SK-N-SH (cell line): ENCODE measurements at regions not wholly inside any gene's neighbourhood (a gene's known extent, or its start where the extent isn't known, plus 50 kb on each side); places are given as distances from the start of the nearest gene placed in this dataset.

Experiments used
- CHD2 ChIP-seq: fragments of 150-350 bp; IDR thresholded peaks from 2 replicates; pipeline ENCODE4 v1.6.1; 2018; ENCODE audit warnings: low read length; ENCODE audit not compliant: partially characterized antibody
- CTCF ChIP-seq: fragments of 200-600 bp; sonication (generic); IDR thresholded peaks from 2 replicates; pipeline ENCODE4 v1.6.1; 2017; ENCODE audit warnings: antibody characterized with exemption, mild to moderate bottlenecking, moderate library complexity
- EP300 ChIP-seq, 2 experiments: IDR thresholded peaks; 2 replicates each; pipeline versions ENCODE4 v1.4.0 to v1.6.1; 2012; ENCODE audit warnings: borderline replicate concordance in 1 of 2, low read depth in 1 of 2, low read length in 1 of 2
- JUND ChIP-seq: IDR thresholded peaks from 2 replicates; pipeline ENCODE4 v1.4.0; 2012
- MAX ChIP-seq: IDR thresholded peaks from 2 replicates; pipeline ENCODE4 v1.4.0; 2012; ENCODE audit warnings: low read depth
- POLR2AphosphoS5 ChIP-seq: IDR thresholded peaks from 2 replicates; pipeline ENCODE4 v1.6.1; 2012; ENCODE audit warnings: low read depth, low read length
- RAD21 ChIP-seq: IDR thresholded peaks from 2 replicates; pipeline ENCODE4 v1.6.1; 2012; ENCODE audit warnings: mild to moderate bottlenecking, low read length
- RCOR1 ChIP-seq: fragments of 150-350 bp; IDR thresholded peaks from 2 replicates; pipeline ENCODE4 v1.6.1; 2017; ENCODE audit warnings: antibody characterized with exemption, low read length
- RFX5 ChIP-seq: IDR thresholded peaks from 2 replicates; pipeline ENCODE4 v1.6.1; 2012; ENCODE audit warnings: mild to moderate bottlenecking, improper control_type of control experiment, low read length
- SIN3A ChIP-seq: IDR thresholded peaks from 2 replicates; pipeline ENCODE4 v1.6.1; 2012; ENCODE audit warnings: low read depth, mild to moderate bottlenecking, low read length, moderate library complexity, borderline replicate concordance
- SMC3 ChIP-seq: IDR thresholded peaks from 2 replicates; pipeline ENCODE4 v1.6.1; 2012; ENCODE audit warnings: low read depth, low read length, improper control_type of control experiment
- TF ChIP-seq, protein P1 (sequence below): IDR thresholded peaks from 2 replicates; pipeline ENCODE4 v1.4.0; 2012; ENCODE audit warnings: low read depth, borderline replicate concordance

DNA sequence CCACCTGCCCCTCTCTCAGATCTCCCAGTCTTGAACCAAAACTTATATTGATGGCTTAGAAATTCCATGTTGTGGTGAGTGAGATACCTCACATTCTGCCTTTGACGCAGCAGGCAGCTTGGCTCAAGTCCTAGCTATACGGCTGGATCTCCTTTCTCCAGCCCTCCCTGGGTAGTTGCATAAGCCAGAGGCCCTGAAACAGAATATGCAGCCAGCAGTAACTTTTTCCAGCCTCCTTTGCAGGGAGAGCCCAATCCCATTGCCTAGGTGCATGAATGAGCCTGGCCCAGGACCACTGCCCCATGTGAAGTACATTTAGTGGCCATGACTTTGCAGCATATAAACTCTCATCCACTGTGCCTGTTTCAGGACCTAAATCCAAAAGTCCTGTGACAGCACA is 202.2 kb upstream of the CDYL start:
- TF ChIP-seq CTCF (no peak), RCOR1 (no peak), EP300 (IDR thresholded peaks at IDR 0.05; ENCODE audit: borderline replicate concordance in 1 of 2, low read depth in 1 of 2, low read length in 1 of 2) (no peak), JUND (no peak), RAD21 (no peak), CHD2 (no peak), SIN3A (no peak), SMC3 (no peak), MAX (no peak), POLR2AphosphoS5 (no peak), RFX5 (no peak)
- TF ChIP-seq, protein P1, sequence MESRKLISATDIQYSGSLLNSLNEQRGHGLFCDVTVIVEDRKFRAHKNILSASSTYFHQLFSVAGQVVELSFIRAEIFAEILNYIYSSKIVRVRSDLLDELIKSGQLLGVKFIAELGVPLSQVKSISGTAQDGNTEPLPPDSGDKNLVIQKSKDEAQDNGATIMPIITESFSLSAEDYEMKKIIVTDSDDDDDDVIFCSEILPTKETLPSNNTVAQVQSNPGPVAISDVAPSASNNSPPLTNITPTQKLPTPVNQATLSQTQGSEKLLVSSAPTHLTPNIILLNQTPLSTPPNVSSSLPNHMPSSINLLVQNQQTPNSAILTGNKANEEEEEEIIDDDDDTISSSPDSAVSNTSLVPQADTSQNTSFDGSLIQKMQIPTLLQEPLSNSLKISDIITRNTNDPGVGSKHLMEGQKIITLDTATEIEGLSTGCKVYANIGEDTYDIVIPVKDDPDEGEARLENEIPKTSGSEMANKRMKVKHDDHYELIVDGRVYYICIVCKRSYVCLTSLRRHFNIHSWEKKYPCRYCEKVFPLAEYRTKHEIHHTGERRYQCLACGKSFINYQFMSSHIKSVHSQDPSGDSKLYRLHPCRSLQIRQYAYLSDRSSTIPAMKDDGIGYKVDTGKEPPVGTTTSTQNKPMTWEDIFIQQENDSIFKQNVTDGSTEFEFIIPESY, result no peak
